ENCODE measurements at regions not wholly inside any gene's neighbourhood (a gene's known extent, or its start where the extent isn't known, plus 50 kb on each side); places are given as distances from the start of the nearest gene placed in this dataset.
"Not testable (repeated sequence)": the region's sequence is repeated elsewhere in the genome, so short reads cannot be mapped to it uniquely, and the experiment has no call there.

DNA sequence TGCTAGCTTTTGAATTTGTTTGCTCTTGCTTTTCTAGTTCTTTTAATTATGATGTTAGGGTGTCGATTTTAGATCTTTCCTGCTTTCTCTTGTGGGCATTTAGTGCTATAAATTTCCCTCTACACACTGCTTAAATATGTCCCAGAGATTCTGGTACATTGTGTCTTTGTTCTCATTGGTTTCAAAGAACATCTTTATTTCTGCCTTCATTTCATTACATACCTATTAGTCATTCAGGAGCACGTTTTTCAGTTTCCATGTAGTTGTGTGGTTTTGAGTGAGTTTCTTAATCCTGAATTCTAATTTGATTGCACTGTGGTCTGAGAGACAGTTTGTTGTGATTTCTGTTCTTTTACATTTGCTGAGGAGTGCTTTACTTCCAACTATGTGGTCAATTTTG is 51.2 kb upstream of the MB21D2 start:
- 42 to 55% methylated on average over 2 of the region's 2 CpGs for WGBS, 2 donors
- H3K4me3 ChIP-seq (ENCODE audit: low read depth, poor library complexity, severe bottlenecking); intact Hi-C loops (cut with DNase I; ENCODE audit: low total_unique reads); DNase-seq (ENCODE audit: low spot score in 2 of 2): not testable (repeated sequence)

GRCh38 chr3:192980632-192981031 is 63.0 kb upstream of the MB21D2 start:
- 80 to 84% methylated on average over 5 of the region's 5 CpGs for WGBS, 2 donors
- no peak for DNase-seq (ENCODE audit: low spot score in 2 of 2)
- intact Hi-C loops (cut with DNase I; ENCODE audit: low total_unique reads): no loop called here
- TF ChIP-seq, protein P1, sequence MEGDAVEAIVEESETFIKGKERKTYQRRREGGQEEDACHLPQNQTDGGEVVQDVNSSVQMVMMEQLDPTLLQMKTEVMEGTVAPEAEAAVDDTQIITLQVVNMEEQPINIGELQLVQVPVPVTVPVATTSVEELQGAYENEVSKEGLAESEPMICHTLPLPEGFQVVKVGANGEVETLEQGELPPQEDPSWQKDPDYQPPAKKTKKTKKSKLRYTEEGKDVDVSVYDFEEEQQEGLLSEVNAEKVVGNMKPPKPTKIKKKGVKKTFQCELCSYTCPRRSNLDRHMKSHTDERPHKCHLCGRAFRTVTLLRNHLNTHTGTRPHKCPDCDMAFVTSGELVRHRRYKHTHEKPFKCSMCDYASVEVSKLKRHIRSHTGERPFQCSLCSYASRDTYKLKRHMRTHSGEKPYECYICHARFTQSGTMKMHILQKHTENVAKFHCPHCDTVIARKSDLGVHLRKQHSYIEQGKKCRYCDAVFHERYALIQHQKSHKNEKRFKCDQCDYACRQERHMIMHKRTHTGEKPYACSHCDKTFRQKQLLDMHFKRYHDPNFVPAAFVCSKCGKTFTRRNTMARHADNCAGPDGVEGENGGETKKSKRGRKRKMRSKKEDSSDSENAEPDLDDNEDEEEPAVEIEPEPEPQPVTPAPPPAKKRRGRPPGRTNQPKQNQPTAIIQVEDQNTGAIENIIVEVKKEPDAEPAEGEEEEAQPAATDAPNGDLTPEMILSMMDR (IDR thresholded peaks at IDR 0.05): no peak
- TF ChIP-seq POLR2A (IDR thresholded peaks at IDR 0.05): no peak
- no peak overlapping the region for H3K4me3 ChIP-seq (ENCODE audit: low read depth, poor library complexity, severe bottlenecking)

GRCh38 chr3:192986379-192986778 is 68.7 kb upstream of the MB21D2 start:
- TF ChIP-seq POLR2A (IDR thresholded peaks at IDR 0.05): no peak
- TF ChIP-seq, protein P1 (IDR thresholded peaks at IDR 0.05): no peak
- intact Hi-C loops (cut with DNase I; ENCODE audit: low total_unique reads): no loop called here
- WGBS, 2 donors: 88% methylated on average over 10 of the region's 10 CpGs
- DNase-seq (ENCODE audit: low spot score in 2 of 2): no peak
- no peak overlapping the region for H3K4me3 ChIP-seq (ENCODE audit: low read depth, poor library complexity, severe bottlenecking)

DNA sequence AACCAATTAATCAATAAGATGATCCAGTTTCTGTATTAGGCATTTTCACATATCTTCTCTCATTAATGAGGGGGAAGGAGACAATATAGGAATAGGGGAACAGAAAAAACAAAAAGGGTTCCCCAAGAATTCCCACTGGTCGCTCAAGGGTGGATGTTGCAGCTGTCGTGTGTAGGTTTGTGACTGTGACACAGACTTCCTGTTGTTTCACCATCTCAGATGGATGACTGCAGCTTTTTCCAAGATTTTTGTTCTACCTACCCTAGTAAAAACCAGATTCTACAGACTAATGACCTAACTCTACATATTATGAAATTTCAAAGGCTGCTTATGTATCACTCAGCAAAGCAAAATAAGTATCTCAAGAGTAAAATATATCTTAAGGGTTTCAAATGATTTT is 73.7 kb upstream of the MB21D2 start:
- TF ChIP-seq, protein P1 (IDR thresholded peaks at IDR 0.05): no peak
- TF ChIP-seq POLR2A (IDR thresholded peaks at IDR 0.05): no peak
- intact Hi-C loops (cut with DNase I; ENCODE audit: low total_unique reads): no loop called here
- no peak overlapping the region for H3K4me3 ChIP-seq (ENCODE audit: low read depth, poor library complexity, severe bottlenecking)
- 54 to 82% methylated on average over 2 of the region's 2 CpGs for WGBS, 2 donors
- no peak for DNase-seq (ENCODE audit: low spot score in 2 of 2)

GRCh38 chr3:192992361-192992760 is 74.7 kb upstream of the MB21D2 start:
- no peak overlapping the region for H3K4me3 ChIP-seq (ENCODE audit: low read depth, poor library complexity, severe bottlenecking)
- intact Hi-C loops (cut with DNase I; ENCODE audit: low total_unique reads): no loop called here
- DNase-seq (ENCODE audit: low spot score in 2 of 2): no peak
- TF ChIP-seq, protein P1 (IDR thresholded peaks at IDR 0.05): no peak
- TF ChIP-seq POLR2A (IDR thresholded peaks at IDR 0.05): no peak
- 77 to 86% methylated on average over 6 of the region's 6 CpGs for WGBS, 2 donors

GRCh38 chr3:192993411-192993810 is 75.8 kb upstream of the MB21D2 start:
- TF ChIP-seq, protein P1 (IDR thresholded peaks at IDR 0.05): no peak
- TF ChIP-seq POLR2A (IDR thresholded peaks at IDR 0.05): no peak
- intact Hi-C loops (cut with DNase I; ENCODE audit: low total_unique reads): no loop called here
- WGBS, 2 donors: 48 to 50% methylated on average over 3 of the region's 3 CpGs
- H3K4me3 ChIP-seq (ENCODE audit: low read depth, poor library complexity, severe bottlenecking): no peak overlapping the region
- DNase-seq (ENCODE audit: low spot score in 2 of 2): no peak

- H3K4me3 ChIP-seq (ENCODE audit: low read depth, poor library complexity, severe bottlenecking); DNase-seq (ENCODE audit: low spot score in 2 of 2): not testable (repeated sequence)
- WGBS, 2 donors: 89 to 92% methylated on average over 5 of the region's 5 CpGs
- intact Hi-C loops (cut with DNase I; ENCODE audit: low total_unique reads): loop anchor here (5.0 kb wide), 1 partner anchor 829 kb away; no protein-coding TSS in a partner anchor
Measured at GRCh38 chr3:193001113-193001512, 83.5 kb upstream of the MB21D2 start.

DNA sequence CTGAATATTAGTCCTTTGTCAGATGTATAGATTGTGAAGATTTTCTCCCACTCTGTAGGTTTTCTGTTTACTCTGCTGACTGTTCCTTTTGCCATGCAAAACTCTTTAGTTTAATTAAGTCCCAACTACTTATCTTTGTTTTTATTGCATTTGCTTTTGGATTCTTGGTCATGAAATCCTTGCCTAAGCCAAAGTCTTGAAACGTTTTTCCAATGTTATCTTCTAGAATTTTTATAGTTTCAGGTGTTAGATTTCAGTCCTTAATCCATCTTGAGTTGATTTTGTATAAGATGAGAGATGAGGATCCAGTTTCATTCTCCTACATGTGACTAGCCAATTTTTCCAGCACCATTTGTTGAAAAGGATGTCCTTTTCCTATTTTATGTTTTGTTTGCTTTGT is 86.0 kb upstream of the MB21D2 start:
- WGBS, 2 donors: 26 to 32% methylated on average over 1 of the region's 1 CpG
- not testable (repeated sequence) for DNase-seq (ENCODE audit: low spot score in 2 of 2); H3K4me3 ChIP-seq (ENCODE audit: low read depth, poor library complexity, severe bottlenecking)
- intact Hi-C loops (cut with DNase I; ENCODE audit: low total_unique reads): loop anchor here (5.0 kb wide), 1 partner anchor 831 kb away; no protein-coding TSS in a partner anchor
